Lower leg skin (tissue), 3 donors: ENCODE measurements at regions not wholly inside any gene's neighbourhood (a gene's known extent, or its start where the extent isn't known, plus 50 kb on each side); places are given as distances from the start of the nearest gene placed in this dataset.

Experiments used
- POLR2A ChIP-seq, 2 donors: fragments of 450-650 bp; IDR thresholded peaks; one replicate each; pipeline ENCODE4 v1.6.1; 2016 to 2017; ENCODE audit warnings: antibody characterized with exemption in 2 of 2, mild to moderate bottlenecking in 1 of 2, moderate library complexity in 1 of 2
- TF ChIP-seq, protein P1 (sequence below), 3 donors: fragments of 450-650 bp; IDR thresholded peaks; one replicate each; pipeline ENCODE4 v1.5.1; 2016; ENCODE audit warnings: antibody characterized with exemption in 3 of 3, mild to moderate bottlenecking in 3 of 3, moderate library complexity in 2 of 3

DNA sequence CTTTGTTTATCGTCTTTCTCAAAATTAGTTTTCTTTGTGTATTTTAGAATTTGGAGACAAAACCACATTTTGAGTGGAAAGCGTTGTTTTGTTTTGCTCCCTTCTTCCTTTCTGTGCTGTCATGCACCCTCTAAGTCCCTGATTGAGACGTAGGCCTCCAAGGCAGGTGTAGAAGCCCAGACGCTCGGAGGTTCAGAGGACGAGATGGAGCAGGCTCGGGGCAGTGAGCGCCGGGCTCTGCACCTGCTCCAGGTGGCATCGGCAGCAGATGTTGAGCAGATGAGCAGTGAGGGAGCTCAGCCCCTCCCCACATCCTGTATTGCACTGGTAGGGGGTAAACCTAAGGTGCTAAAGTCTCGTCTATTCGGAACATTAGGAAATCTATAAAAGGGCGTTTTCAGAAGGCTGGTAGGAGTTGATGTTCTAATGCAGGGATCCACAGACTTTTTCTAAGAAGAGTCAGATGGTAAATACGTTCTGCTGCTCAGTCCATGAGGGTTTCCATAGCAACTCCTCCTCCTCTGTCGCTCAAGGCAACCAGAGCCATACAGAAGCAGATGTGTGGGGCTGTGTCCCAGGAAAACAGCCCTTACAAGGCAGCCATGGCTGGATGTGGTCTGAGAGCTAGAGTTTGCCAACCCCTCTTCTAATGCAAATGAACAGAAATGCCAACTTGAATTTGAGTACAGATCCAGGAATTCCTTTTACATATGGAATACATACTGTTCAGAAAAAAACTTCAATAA lies 724.2 kb downstream of the BRD1 start:
- TF ChIP-seq, protein P1, sequence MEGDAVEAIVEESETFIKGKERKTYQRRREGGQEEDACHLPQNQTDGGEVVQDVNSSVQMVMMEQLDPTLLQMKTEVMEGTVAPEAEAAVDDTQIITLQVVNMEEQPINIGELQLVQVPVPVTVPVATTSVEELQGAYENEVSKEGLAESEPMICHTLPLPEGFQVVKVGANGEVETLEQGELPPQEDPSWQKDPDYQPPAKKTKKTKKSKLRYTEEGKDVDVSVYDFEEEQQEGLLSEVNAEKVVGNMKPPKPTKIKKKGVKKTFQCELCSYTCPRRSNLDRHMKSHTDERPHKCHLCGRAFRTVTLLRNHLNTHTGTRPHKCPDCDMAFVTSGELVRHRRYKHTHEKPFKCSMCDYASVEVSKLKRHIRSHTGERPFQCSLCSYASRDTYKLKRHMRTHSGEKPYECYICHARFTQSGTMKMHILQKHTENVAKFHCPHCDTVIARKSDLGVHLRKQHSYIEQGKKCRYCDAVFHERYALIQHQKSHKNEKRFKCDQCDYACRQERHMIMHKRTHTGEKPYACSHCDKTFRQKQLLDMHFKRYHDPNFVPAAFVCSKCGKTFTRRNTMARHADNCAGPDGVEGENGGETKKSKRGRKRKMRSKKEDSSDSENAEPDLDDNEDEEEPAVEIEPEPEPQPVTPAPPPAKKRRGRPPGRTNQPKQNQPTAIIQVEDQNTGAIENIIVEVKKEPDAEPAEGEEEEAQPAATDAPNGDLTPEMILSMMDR (IDR thresholded peaks at IDR 0.05), result no peak
- TF ChIP-seq POLR2A (IDR thresholded peaks at IDR 0.05), result no peak
